Left renal pelvis (tissue), 4 donors: ENCODE measurements at regions not wholly inside any gene's neighbourhood (a gene's known extent, or its start where the extent isn't known, plus 50 kb on each side); places are given as distances from the start of the nearest gene placed in this dataset.
"Not testable (repeated sequence)": the region's sequence is repeated elsewhere in the genome, so short reads cannot be mapped to it uniquely, and the experiment has no call there.

Experiments used
- DNase-seq, 4 donors: peaks; one replicate each; pipeline ENCODE4 v3.0.0-alpha.2; 2013; ENCODE audit warnings: low read depth in 4 of 4, low spot score in 3 of 4

DNA sequence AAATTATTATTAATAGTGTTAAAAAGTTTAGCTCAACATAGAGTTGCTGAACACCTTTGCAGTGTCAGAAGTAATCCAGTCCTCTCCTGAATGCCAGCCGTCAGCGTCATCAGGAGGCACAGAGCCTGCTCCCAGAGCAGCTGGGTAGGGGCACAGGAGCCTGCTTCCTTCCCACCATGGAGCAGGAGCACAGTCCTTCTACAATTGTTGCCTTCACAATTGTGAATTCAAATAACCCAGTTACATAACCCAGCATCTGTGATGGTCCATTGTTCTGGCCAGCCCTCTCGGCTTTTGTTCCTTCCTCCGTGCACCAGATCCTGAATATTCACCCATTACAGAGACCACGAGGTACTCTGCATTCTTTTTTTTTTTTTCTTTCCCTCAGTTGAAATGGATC is 393.9 kb upstream of the MAF start:
- no peak for DNase-seq

DNA sequence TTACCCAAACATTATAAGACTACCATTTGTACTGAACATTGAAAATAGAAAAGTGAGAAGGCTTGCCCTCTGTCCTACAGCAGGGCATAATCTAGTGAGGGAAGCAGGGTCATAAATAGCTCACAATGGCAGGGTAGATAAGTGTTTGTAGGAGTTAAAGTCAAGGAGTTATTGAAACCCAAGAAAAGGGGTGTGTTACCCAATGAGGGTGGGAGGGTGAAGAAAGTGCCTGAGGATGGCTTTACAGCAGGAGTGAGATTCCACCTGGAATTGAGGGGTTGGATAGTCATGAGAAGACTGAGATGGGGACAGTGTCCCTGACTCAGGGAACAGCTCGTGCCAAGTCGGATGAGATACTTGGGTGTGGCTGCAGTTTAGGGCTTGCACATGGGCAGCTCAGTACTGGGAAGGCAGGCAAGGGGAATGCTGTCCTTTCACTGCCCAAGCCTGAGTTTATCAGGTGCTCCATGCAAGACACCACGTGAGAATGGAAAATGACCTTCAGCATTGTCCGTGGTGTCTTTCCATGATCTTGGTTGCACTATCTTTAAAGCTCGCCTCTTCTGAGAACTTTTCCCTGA is 393.2 kb upstream of the MAF start:
- DNase-seq: no peak

DNA sequence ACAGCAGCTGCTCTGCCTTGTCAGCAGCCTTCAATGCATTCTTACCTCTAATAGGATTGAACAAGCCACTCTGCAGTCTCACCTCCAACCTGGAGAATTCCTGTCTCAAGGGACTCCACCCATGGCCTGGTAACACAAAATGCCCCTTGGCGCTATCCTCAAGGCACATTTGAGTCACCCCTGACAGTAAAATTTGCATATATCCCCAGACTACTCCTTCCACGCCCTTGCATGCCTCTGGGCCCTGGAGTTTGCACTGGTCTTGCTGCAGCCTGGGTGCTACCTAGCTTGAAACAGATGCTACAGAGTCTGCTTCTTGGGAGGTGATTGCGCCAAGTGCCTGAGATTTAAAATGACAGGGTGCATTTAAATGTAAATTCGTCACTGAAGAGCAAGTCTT is 391.4 kb upstream of the MAF start:
- no peak for DNase-seq

DNA sequence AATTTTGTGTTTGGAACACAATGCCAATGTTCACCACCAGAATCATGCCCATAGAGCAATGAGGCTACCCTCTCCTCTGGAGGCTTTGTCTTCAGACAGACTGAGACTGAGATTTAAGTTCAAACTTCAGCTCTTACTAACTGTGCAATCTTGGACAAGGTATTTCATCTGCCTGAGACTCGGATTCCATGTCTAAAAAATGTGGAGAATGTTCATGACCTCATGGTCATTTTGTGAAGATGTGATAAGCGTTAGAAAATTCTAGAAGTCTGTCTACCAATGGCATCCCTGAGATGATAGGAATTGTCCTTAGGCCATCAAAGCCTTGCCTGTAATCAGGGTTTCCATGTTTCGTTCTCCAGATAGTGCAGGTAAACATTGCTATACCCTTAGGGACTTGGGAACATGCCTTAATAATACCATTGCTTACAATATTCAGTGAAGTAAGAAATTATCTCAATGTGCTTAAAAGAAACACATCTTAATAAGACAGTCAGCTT is 388.2 kb upstream of the MAF start:
- DNase-seq: no peak

DNA sequence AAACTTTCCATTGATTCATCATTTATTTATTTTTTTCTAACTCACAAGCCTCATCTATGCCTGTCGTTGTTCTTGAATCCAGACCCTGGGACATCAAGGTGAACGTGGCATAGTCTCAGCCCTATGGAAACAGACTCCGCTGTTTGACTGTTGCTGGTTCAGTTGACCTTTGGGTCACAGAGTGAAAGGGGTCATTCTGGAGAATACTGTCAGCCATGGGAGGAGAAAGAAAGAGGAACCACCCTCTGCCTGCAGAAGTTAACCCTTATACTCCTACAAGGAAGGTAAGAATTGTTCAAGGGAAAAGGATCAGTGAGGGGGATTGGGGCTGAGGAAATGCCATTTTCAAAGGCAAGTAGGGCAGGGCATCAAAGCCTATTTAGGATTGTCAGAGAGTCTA is 387.6 kb upstream of the MAF start:
- no peak for DNase-seq

DNA sequence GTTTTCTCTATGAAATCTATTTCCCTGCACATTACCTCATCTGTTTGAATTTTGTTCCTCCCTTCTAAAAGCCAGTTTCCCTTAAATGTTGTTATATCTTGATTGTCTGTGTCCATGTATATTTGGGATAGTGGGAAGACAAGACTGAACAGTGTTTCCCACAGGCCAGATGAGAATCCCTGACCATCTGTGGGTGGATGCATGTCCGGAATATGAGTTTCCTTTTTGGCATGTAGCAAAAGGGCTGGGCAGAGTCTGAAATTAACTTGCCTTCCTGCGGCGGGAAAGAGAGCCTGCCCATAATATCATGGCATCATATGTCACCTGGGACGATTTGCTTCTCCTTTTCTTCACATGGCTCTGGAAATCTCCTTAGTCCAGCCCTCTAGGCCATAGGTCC is 385.8 kb upstream of the MAF start:
- no peak for DNase-seq

DNA sequence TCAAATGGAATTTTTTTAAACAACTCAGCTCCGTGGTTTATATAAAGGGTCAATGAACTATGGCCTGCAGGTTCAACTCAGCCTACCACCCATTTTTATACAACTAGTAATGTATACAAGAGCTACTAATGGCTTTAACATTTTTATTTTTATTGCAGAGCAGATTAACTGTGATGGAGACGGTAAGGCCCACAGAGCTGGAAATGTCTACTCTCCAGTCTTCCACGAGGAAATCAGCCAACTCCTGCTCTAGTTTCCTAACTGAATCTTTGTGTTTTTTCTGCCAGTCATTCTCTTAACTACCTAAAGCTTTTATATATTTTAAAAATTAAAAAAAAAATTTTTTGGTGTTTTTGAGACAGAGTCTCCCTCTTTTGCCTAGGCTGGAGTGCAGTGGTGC is 385.1 kb upstream of the MAF start:
- DNase-seq: no peak

DNA sequence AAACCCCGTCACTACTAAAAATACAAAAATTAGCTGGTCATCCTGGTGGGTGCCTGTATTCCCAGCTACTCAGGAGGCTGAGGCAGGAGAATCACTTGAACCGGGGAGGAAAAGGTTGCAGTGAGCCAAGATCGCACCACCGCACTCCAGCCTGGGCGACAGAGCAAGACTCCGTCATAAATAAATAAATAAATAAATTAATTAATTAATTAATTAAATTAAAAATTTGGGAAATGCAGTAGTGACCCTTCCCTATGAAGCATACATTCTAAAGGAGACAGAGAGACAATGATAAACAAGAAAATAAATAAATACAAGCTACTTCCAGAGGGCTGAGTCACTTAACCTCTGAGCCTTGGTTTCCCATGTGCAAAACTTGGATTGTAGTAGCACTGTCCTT is 383.6 kb upstream of the MAF start:
- DNase-seq: not testable (repeated sequence)

DNA sequence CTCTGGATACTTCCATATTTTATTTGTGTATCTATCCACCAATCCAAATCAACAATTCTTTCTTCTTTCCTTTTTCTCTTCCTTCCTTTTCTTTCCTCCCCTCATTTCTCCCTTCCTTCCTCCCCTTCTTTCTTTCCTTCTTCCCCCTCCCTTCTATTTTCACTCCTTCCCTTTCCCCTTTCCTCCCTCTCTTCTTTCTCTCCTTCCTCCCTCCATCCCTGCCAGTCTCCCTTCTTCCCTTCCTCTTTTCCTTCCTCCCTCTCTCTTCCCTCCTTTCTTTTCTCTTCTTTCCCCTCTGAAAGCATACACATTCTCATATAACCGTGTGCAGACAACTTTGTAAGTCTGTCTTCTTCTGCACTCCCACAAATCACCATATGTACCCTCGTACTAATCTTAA is 382.3 kb upstream of the MAF start:
- DNase-seq: no peak

DNA sequence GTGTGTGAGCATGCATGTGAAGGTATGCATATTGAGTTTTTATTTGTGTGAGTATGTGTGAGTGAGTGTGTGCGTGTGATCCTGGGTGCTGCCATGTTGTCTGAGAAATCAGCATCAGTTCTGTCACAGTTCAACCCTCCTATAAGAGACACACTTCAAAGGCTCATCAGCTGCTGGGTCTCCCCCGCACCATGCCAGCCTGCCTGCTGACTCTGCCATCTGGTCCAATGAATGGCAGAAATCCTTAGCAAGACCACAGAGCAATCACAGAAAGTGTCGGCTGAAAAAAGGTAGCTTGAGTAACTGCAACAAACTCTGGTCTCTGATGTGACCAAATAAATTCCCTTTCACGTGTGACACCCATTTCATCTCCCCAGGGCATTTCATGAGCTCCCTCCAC is 381.8 kb upstream of the MAF start:
- DNase-seq: no peak

DNA sequence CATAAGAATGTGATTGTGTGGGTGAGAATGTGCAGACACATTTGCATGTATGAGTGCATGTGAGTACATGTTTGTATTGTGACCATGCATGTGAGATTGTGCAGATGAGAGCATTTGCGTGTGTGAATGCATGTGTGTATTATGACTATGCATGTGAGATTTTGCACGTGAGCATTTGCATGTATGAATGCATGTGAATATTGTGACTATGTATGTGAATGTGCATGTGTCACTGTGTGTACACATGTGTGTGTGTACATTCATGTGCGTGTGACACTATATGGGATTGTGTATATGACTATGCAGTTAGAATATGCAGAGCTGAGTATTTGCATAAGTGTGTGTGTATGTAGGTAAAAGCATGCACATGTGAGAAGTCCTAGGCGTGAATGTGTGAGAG is 381.3 kb upstream of the MAF start:
- no peak for DNase-seq

DNA sequence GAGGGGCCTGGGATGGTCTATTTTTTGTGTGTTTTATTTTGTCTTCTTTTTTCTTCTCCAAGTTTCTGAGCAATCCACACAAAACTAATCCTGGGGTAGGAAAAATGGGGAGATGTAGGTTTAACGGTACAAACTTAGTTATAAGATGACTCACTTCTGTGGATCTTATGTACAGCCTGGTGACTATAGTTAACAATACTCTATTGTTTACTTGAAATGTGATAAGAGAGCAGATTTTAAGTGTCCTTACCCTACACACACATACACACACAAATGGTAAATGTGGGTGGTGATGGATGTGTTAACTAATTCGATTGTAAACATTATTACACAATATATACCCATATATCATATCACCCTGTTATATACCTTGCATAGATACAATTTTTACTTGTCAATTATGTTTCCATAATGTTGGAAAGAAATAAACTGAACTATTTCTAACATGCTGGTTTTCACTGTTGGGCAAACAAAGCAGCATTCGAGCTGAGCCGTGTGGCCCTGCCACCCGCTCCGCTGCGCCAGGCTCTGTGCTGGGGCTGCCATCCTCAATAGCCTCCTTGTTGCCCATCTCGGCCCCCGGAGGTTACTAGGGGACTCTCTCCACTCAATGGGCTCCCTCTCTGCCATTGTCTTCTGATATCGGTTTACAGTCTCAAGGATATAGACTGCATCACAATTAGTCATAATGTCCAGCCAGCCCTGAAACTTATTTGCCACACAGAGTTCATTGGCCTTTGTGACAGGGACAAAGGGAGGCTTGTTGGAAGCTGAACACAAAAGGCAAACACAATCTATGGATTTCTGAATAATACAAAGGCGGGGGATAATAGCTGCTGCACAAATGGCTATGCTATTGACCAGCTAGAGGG is 380.3 kb upstream of the MAF start:
- no peak for DNase-seq

DNA sequence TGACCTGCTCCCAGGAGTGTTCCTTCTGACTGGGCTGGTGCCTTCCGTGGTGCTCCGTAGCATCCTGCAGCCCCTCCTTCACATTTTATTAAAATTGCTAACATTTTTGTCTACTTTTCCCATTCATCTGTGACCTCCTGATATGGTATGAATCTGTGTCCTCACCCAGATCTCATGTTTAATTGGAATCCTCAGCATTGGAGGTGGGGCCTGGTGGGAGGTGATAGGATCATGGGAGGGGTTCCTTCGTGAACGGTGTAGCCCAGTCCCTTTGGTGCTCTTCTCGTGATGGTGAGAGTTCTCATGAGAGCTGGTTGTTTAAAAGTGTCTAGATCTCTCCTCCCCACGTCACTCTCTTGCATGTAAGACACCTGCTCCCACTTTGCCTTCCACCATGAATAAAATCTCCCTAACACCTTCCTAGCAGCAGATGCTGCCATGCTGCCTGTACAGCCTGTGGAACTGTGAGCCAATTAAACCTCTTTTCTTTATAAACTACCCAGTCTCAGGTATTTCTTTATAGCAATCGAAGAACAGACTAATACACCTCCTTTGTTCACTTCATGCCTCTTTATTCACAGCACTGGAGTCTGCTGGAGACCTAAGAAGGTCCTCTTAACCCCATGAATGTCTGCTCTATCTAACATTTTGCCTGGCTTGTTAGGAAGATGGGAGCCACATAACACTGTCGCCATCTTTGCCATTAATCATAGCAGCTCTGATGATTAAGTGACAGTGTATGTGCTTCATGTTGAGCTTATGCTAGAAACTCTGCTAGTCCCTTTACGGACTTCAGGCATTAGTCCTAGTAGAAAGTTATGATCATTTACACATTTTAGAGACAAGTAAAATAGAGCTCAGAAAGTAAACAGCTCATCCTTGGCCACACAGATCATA is 377.7 kb upstream of the MAF start:
- DNase-seq: no peak

DNA sequence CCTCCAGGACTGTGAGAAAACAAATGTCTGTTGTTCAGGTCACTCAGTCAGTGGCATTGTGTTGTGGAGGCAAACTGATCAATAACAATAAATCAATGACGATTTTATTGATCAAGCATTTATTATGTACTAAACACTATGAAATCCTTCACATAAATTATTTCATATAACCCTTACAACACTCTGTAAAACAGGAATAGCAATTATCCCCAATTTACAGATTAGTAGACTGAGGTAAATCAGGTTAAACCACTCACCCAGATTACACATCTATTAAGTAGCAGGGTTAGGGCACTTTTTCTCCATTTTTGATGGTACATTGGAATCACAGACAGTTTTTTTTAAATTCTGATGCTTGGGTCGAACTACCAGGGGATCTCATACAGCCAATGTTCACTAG is 372.8 kb upstream of the MAF start:
- no peak for DNase-seq

DNA sequence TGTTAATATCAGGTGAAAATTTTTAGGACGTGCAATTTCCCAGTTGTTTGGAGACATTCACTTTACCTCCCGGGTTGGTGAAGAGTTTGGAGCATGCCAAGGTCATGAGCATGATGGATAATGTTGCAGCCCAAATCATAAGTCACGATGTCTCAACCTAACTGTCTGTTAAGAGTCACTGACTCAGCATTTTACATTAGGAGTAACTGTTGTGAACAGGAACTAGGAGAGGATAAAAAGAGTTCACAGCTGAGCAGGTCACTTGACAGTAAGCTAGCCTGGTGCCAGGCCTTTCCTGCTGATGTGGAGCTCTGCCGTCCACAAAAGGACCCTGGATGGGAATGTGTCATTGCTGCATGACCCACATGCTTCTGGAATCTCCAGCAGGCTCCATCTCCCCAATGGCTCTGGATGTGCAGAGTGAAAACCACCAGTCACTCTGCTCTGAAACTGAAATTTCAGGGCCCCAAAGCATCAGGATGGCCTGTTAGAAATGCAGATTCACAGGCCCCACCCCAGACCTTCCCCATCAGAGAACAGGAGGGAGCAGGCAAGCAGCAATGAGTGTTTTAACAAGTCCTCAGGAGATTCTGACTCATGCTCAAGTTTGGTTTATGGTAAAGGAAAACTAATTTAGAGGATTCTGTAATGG is 371.6 kb upstream of the MAF start:
- no peak for DNase-seq

DNA sequence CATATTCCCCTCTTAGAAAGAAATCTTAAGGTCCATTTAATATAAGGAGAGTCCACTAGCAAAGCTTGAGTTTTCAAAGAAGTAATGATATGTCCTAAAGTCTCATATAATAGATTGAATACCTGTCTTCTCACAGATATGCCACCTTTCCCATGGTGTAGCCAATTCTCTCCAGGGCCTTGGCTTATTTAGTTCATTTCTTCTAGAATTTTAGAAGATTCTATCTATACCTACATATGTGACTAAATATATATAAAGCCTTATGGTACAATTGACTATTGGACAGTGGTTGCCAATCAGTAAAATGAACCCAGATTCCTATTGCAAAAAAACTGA is 370.7 kb upstream of the MAF start:
- no peak for DNase-seq

DNA sequence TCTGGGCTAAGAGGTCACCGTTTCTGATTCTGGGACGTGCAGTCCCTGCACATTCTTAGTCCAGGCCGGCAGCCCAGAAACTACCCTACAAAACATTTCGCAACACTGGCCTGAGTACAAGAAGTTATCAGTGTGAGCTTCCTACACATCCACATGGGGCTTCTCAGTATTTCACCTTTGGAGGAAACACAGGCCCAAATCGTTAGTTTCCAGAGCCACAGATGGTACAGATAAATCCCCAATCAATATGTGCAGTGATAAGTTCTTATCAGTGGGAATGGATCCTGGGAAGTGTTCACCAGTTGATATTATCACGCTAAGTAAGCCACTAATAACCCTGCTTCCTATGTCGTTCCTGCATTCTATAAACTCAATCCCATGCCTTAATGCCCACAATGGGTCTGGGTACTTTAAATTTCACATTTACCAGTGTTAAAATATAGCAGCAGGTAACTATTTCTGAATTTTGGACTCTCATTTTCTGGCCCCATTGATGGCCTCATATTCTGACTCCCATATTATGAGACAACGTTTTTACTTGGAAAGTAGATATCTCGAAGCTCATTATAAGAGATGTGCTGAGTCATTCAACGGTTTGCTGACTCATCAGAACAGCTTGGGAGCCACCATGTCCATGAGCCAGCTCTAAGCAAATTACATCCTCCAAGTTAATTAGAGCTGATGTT is 370.2 kb upstream of the MAF start:
- DNase-seq: no peak

DNA sequence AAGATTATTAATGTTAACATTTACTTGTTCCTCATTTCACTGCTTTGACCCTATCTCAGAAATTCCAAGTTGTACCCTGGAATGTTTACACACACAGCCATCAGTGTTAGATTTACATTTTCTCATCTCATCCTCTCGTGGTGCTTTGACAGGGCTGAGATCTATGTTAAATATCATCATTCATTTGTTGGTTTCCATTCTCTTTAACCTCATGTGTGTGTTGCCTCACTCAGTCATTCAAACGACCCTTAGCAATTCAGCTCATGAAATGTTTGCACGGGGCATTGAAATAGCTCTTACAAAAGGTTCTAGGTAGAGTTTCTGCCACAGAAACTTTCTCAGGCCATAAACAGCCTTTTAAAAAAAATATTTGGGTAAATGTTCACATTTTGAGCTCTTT is 369.6 kb upstream of the MAF start:
- no peak for DNase-seq

DNA sequence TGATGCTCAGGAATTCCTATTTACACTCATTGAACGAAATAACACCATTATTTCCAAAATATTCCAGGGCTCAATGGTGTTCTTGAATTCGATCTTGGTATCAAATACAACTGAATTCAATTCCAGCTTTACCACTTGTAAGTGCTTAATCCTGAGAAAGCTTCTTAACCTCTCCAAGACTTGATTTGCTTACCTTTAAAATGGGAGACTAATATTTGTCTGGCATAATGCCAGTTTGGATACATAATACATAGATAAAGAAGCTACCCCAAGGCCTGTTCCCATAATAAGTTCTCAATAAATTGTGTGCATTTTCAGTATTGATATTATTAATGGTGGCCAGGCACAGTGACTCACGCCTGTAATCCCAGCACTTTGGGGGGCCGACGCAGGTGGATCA is 368.9 kb upstream of the MAF start:
- DNase-seq: no peak

DNA sequence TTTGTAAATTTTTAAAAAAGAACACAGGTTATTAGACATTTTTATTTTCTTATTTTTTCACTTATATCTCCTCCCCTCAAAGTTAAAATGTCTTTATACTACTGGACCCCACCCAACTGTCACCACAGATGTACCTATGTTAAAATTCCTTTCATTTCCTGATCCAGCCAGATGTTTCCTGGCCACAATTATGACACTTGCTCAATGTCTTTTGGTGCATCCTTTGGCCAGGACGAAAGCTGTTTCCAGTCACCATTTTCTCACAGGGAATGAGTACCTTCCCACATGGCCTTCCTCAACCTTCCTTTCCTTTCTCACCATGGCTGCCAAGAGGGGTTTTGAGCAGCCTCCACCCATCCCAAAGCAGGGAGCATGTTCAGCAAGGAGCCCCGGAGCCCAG is 365.7 kb upstream of the MAF start:
- DNase-seq: no peak

DNA sequence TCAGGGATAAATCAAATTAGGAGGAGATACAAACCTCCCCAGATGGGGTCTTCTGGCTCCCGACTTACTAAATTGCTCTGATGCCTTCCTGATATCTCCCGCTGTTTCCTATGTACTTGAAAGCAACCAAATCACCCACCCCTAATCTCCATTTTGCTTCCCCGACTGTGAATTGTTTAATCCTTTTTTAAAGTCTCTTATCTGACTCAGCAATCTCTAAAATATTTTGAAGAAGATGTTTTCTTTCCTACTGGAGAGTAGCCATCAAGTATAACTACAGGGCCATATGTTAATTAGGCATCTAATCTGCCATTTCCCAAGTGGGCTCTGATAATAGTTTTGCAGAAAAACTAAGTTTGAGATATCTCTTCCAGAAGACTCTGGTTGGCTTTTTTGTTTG is 365.2 kb upstream of the MAF start:
- no peak for DNase-seq
